ENCODE measurements at regions not wholly inside any gene's neighbourhood (a gene's known extent, or its start where the extent isn't known, plus 50 kb on each side); places are given as distances from the start of the nearest gene placed in this dataset.

DNA sequence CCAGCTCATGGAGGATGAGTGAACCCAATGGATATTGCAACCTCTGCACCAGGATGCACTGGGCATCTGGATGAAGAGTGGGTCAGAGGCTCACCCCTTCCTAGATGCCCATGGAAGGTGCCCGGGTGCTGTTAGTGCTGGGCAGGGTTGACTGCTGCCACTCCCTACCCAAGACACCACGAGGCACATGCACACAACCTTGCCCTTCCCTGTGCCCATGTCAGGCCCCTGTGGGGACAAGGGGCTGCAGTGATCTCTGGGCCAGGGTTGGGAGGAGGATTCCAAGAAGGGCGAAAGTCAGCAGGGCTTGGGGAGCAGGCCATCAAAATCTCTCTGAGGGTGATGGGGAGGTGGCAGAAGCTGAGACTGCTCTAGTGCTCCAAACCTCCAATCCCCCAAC lies 309.7 kb upstream of the ST6GAL2 start:
- ChIA-PET POLR2A (interaction anchor here (1.4 kb wide), 1 partner anchor 131 kb away, joined by 5 read pairs; no protein-coding TSS in a partner anchor), CTCF (interaction anchor here (0.7 kb wide), 1 partner anchor 14 kb away, joined by 4 read pairs; no protein-coding TSS in a partner anchor)
- intact Hi-C loops (cut with micrococcal nuclease), result no loop called here
- Mint-ChIP-seq H3K36me3 (ENCODE audit: insufficient read depth, unreplicated experiment) (no peaks in the 10 kb centered on the region), H3K4me3 (ENCODE audit: unreplicated experiment) (no peak overlapping the region), H3K27ac (ENCODE audit: low read depth, unreplicated experiment) (no peak overlapping the region), H3K27me3 (ENCODE audit: insufficient read depth, unreplicated experiment) (no peaks in the 10 kb centered on the region), H3K4me1 (ENCODE audit: insufficient read depth, unreplicated experiment) (no peaks in the 10 kb centered on the region), H3K9me3 (ENCODE audit: unreplicated experiment) (no peaks in the 10 kb centered on the region)
- TF ChIP-seq, protein P1, sequence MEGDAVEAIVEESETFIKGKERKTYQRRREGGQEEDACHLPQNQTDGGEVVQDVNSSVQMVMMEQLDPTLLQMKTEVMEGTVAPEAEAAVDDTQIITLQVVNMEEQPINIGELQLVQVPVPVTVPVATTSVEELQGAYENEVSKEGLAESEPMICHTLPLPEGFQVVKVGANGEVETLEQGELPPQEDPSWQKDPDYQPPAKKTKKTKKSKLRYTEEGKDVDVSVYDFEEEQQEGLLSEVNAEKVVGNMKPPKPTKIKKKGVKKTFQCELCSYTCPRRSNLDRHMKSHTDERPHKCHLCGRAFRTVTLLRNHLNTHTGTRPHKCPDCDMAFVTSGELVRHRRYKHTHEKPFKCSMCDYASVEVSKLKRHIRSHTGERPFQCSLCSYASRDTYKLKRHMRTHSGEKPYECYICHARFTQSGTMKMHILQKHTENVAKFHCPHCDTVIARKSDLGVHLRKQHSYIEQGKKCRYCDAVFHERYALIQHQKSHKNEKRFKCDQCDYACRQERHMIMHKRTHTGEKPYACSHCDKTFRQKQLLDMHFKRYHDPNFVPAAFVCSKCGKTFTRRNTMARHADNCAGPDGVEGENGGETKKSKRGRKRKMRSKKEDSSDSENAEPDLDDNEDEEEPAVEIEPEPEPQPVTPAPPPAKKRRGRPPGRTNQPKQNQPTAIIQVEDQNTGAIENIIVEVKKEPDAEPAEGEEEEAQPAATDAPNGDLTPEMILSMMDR (IDR thresholded peaks at IDR 0.05; ENCODE audit: unreplicated experiment), result no peak
- no TSS peak for BruUV-seq (replicated peaks)
- no peak for DNase-seq (ENCODE audit: unreplicated experiment)

DNA sequence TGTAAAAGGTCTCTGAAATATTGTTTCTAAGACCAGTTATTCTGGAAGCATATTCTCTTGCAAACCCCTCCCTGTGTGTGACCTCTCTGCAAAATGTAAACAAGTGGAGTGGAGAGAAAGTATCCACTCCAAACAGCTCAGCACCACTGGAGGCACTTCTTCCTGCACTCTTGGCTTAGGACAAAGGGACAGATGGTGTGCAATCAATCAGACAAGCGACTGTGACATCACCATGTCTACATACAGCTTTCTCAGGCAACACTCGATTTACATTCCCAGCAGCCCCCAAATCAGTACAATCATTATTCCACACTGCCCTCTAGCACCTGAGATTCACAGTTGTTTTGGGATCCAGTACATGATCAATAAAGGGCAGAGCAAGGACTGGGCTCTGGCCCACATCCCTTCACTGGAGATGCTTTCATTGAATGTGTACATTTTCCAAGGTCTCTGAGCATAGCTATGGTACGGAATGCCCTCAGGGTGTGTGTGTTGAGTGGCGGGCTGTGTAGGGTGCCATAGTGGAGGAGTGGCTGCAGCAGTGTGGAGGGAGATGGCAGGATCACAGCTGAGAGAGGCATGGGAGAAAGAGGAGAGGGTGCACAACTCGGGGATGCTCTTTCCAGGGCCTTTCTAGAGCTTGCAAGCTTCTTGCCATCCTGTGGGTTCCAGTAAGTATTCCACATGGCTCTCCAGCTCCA lies 311.8 kb upstream of the ST6GAL2 start:
- no TSS peak for BruUV-seq (replicated peaks)
- no peak for DNase-seq (ENCODE audit: unreplicated experiment)
- H3K27ac Mint-ChIP-seq (ENCODE audit: low read depth, unreplicated experiment), result no peak overlapping the region
- intact Hi-C loops (cut with micrococcal nuclease), result no loop called here
- H3K9me3 Mint-ChIP-seq (ENCODE audit: unreplicated experiment), result no peaks in the 10 kb centered on the region
- H3K4me3 Mint-ChIP-seq (ENCODE audit: unreplicated experiment), result no peak overlapping the region
- H3K4me1 Mint-ChIP-seq (ENCODE audit: insufficient read depth, unreplicated experiment), result no peaks in the 10 kb centered on the region
- no peaks in the 10 kb centered on the region for H3K36me3 Mint-ChIP-seq (ENCODE audit: insufficient read depth, unreplicated experiment)
- ChIA-PET POLR2A (no interaction called here), CTCF (interaction anchor here (0.9 kb wide), 1 partner anchor 13 kb away, joined by 3 read pairs; no protein-coding TSS in a partner anchor)
- H3K27me3 Mint-ChIP-seq (ENCODE audit: insufficient read depth, unreplicated experiment), result no peaks in the 10 kb centered on the region
- TF ChIP-seq, protein P1 (IDR thresholded peaks at IDR 0.05; ENCODE audit: unreplicated experiment), result no peak

DNA sequence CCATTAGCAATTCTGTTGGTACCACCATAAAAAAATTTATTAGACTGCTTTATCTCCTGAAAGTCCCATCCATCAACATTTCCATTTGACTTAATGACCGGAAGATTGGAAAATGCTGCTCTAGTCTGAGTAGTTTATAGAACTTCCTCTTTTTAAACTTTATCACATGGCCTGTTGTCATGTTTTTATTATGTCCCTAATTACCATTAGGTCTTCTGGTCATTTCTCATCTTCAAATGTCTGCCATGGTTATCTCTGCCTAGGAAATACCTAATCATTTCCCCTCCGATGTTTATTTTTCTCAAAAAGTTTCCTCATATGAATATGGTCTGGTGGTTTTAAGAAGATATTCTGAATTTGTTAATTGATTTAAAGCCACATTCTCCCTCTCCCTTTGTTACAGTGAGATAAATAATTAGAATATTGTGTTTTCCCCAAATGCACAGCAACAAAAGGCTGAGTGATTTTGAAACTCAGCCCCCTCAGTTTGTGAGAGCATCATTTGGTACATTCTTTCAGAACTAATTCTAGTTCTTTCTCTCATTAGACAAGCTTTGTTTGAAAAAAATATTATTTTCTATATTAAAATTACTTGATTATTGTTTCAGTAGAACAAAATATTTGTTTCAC lies 317.1 kb upstream of the ST6GAL2 start:
- no TSS peak for BruUV-seq (replicated peaks)
- no peaks in the 10 kb centered on the region for H3K36me3 Mint-ChIP-seq (ENCODE audit: insufficient read depth, unreplicated experiment)
- H3K4me1 Mint-ChIP-seq (ENCODE audit: insufficient read depth, unreplicated experiment), result no peaks in the 10 kb centered on the region
- DNase-seq (ENCODE audit: unreplicated experiment), result no peak
- no peak overlapping the region for H3K27ac Mint-ChIP-seq (ENCODE audit: low read depth, unreplicated experiment)
- H3K4me3 Mint-ChIP-seq (ENCODE audit: unreplicated experiment), result no peak overlapping the region
- ChIA-PET POLR2A (no interaction called here), CTCF (no interaction called here)
- no peaks in the 10 kb centered on the region for H3K9me3 Mint-ChIP-seq (ENCODE audit: unreplicated experiment)
- TF ChIP-seq, protein P1 (IDR thresholded peaks at IDR 0.05; ENCODE audit: unreplicated experiment), result no peak
- intact Hi-C loops (cut with micrococcal nuclease), result no loop called here
- no peaks in the 10 kb centered on the region for H3K27me3 Mint-ChIP-seq (ENCODE audit: insufficient read depth, unreplicated experiment)

DNA sequence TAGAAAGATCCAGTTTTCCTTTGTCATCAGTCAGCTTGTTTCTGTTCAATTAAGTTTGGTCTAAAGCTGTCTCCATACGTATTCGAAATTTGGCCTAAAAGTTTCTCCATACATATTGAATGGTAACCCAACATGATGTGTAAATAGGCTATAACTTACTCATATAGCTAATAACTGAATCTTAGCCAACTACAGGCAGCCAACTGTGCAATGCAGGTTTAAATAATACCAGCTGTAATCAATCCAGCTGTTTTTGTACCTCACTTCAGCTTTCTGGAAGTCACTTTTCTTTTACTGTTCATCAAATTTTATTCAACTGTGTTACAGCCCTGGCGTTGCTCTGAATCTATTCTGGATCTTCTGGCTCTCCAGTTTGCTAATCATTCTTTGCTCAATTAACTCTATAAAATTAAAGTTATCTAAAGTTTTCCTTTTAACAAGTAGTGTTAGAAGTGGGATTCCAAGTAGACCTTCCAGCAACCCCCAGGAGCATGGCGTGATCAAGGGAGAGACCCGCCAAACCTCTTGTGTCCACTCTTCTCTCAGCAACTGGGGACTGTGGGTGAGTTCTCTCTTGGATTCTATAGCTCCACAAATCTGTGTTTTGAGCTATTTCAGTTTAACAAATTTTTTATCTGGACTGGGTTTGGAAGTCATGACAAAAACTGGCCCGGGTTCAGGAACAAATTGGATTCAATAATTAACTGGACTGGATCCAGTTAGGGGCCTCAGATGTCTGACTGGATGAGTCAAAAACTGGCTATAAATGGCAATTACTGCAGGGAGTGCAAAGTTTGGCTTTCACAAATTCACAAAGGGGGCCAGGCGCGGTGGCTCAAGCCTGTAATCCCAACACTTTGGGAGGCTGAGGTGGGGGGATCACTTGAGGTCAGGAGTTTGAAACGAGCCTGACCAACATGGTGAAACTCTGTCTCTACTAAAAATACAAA lies 329.7 kb upstream of the ST6GAL2 start:
- no peaks in the 10 kb centered on the region for H3K9me3 Mint-ChIP-seq (ENCODE audit: unreplicated experiment)
- intact Hi-C loops (cut with micrococcal nuclease), result no loop called here
- POLR2A ChIA-PET, result no interaction called here
- TF ChIP-seq, protein P1 (IDR thresholded peaks at IDR 0.05; ENCODE audit: unreplicated experiment), result no peak
- H3K4me1 Mint-ChIP-seq (ENCODE audit: insufficient read depth, unreplicated experiment), result no peaks in the 10 kb centered on the region
- no peak for DNase-seq (ENCODE audit: unreplicated experiment)
- H3K27ac Mint-ChIP-seq (ENCODE audit: low read depth, unreplicated experiment), result no peak overlapping the region
- BruUV-seq (replicated peaks), result no TSS peak
- no peaks in the 10 kb centered on the region for H3K36me3 Mint-ChIP-seq (ENCODE audit: insufficient read depth, unreplicated experiment)
- no peak overlapping the region for H3K4me3 Mint-ChIP-seq (ENCODE audit: unreplicated experiment)
- no peaks in the 10 kb centered on the region for H3K27me3 Mint-ChIP-seq (ENCODE audit: insufficient read depth, unreplicated experiment)
- CTCF ChIA-PET, result interaction anchor here (0.6 to 0.7 kb wide), 2 partner anchors 111 to 233 kb away, joined by 3 read pairs; no protein-coding TSS in a partner anchor

All from MCF 10A (cell line).